ENCODE measurements at regions not wholly inside any gene's neighbourhood (a gene's known extent, or its start where the extent isn't known, plus 50 kb on each side); places are given as distances from the start of the nearest gene placed in this dataset.

DNA sequence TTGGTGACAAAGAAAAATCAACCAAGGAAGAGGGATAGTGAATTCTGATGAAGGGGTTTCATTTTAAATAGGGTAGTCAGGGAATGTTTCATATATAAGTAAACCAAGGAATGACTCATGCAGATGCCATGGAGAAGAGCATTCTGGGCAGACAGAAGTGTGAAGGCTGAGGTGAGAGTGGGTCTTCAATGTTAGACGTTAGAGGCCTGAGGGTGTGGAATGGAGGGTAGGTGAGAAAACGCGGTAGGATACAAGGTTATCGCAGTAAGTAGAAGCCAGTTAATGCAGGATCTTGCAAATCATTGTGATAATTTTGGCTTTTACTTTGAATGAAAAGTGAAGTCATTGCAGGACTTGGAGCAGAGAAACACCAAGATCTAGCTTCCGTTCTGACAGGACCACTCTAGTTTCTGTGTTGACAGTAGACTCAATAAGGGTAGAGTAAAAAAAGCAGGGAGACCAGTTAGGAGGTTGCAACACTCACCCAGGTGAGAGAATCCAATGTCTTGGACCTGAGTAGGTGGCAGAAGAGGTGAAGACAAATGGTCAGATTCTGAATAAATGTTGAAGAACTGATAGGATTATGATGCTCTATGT is 225.2 kb upstream of the TMTC4 start:
- no peak for DNase-seq

More for the DNA sequence above, 225.2 kb upstream of the TMTC4 start:
- Histone ChIP-seq H3K4ac (ENCODE audit: low read depth, low read length) (no peak overlapping the region), H3K4me1 (ENCODE audit: insufficient read depth, low read length) (no peaks in the 10 kb centered on the region), H4K5ac (ENCODE audit: insufficient read length, low read depth, low read length) (no peak overlapping the region), H2BK5ac (ENCODE audit: insufficient read length, low read length) (no peak overlapping the region), H4K8ac (replicated peaks; ENCODE audit: insufficient read length, low read depth, low read length) (no peak overlapping the region), H3K23me2 (ENCODE audit: insufficient read length, low read depth, low read length, poor library complexity, severe bottlenecking) (no peaks in the 10 kb centered on the region), H4K91ac (ENCODE audit: insufficient read length, low read depth, low read length) (no peak overlapping the region), H3K27me3 (ENCODE audit: insufficient read depth, low read length) (no peaks in the 10 kb centered on the region), H2BK120ac (ENCODE audit: low read depth, low read length, poor library complexity, severe bottlenecking) (no peak overlapping the region), H3K79me2 (ENCODE audit: insufficient read depth, low read length) (no peaks in the 10 kb centered on the region), H3K23ac (ENCODE audit: insufficient read length, low read depth, low read length) (no peak overlapping the region), H3K27ac (ENCODE audit: insufficient read length, low read depth, low read length) (no peak overlapping the region), H2BK20ac (ENCODE audit: low read depth, low read length, poor library complexity, severe bottlenecking) (no peak overlapping the region), H3K14ac (ENCODE audit: insufficient read depth, low read length) (no peak overlapping the region), H2AK5ac (ENCODE audit: insufficient read length, low read length) (no peak overlapping the region), H3T11ph (ENCODE audit: low read length) (no peak overlapping the region), H3K9me3 (ENCODE audit: control insufficient read depth, low read depth, low read length) (no peaks in the 10 kb centered on the region), H3K18ac (ENCODE audit: insufficient read length, low read depth, low read length) (no peak overlapping the region), H3K56ac (ENCODE audit: insufficient read length, low read depth, low read length) (no peak overlapping the region), H3K4me2 (ENCODE audit: insufficient read depth, insufficient read length, low read length) (no peak overlapping the region), H3K79me1 (ENCODE audit: insufficient read depth, low read depth, low read length, poor library complexity, severe bottlenecking) (no peaks in the 10 kb centered on the region), H2BK12ac (ENCODE audit: insufficient read length, low read depth, low read length) (no peak overlapping the region), H4K20me1 (ENCODE audit: control insufficient read depth, insufficient read depth, insufficient read length) (no peaks in the 10 kb centered on the region), H2AFZ (ENCODE audit: low read length) (no peak overlapping the region), H3K9ac (ENCODE audit: extremely low read depth, insufficient read length, low read length) (no peak overlapping the region), H2BK15ac (ENCODE audit: low read depth, low read length) (no peak overlapping the region)
- H3K27ac Mint-ChIP-seq, result no peak overlapping the region
- no peaks in the 10 kb centered on the region for H3K36me3 Mint-ChIP-seq (ENCODE audit: insufficient read depth in 1 of 3, low read depth in 3 of 3)
- WGBS (ENCODE audit: extremely low coverage, insufficient read length, low lambda C conversion rate), result no CpG with 5 or more reads among the region's 5 CpGs
- 0 out of 2 replicates have a peak, but pooled peaks cover 1% of the 10 kb centered on the region for H3K27me3 Mint-ChIP-seq (ENCODE audit: low read depth)
- H3K4me1 Mint-ChIP-seq, result no peaks in the 10 kb centered on the region
- TF ChIP-seq, protein P1, sequence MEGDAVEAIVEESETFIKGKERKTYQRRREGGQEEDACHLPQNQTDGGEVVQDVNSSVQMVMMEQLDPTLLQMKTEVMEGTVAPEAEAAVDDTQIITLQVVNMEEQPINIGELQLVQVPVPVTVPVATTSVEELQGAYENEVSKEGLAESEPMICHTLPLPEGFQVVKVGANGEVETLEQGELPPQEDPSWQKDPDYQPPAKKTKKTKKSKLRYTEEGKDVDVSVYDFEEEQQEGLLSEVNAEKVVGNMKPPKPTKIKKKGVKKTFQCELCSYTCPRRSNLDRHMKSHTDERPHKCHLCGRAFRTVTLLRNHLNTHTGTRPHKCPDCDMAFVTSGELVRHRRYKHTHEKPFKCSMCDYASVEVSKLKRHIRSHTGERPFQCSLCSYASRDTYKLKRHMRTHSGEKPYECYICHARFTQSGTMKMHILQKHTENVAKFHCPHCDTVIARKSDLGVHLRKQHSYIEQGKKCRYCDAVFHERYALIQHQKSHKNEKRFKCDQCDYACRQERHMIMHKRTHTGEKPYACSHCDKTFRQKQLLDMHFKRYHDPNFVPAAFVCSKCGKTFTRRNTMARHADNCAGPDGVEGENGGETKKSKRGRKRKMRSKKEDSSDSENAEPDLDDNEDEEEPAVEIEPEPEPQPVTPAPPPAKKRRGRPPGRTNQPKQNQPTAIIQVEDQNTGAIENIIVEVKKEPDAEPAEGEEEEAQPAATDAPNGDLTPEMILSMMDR (conservative IDR thresholded peaks at IDR 0.05), result no peak
- no peak overlapping the region for H3K4me3 Mint-ChIP-seq
- H3K9me3 Mint-ChIP-seq, result no peaks in the 10 kb centered on the region

All from H9 (cell line).